DND-41 (cell line): ENCODE measurements at regions not wholly inside any gene's neighbourhood (a gene's known extent, or its start where the extent isn't known, plus 50 kb on each side); places are given as distances from the start of the nearest gene placed in this dataset.

Experiments used
- ATAC-seq: fragments of 200-7000 bp; cut with Tn5 transposase; 3 replicates; pipeline ENCODE4 v1.9.1; 2021; ENCODE audit warnings: low read depth; ENCODE audit not compliant: insufficient read depth
- DNase-seq: peaks from one replicate; pipeline ENCODE4 v3.0.0-alpha.2; 2020
- H2AFZ ChIP-seq: 2 replicates; pipeline ENCODE4 v1.6.0; 2012; ENCODE audit warnings: low read depth, low read length
- H3K27ac ChIP-seq: 2 replicates; pipeline ENCODE4 v1.5.1; 2012; ENCODE audit warnings: low read length, inconsistent platforms
- H3K27me3 ChIP-seq: fragments of 200-600 bp; sonication (generic); 2 replicates; pipeline ENCODE4 v1.6.0; 2012; ENCODE audit warnings: low read length, mild to moderate bottlenecking, inconsistent platforms; ENCODE audit not compliant: insufficient read depth, poor library complexity
- H3K36me3 ChIP-seq: 2 replicates; pipeline ENCODE4 v1.5.1; 2012; ENCODE audit warnings: low read length, inconsistent platforms; ENCODE audit not compliant: insufficient read depth
- H3K4me1 ChIP-seq: 2 replicates; pipeline ENCODE4 v1.5.1; 2012; ENCODE audit warnings: mild to moderate bottlenecking, low read length; ENCODE audit not compliant: insufficient read depth
- H3K4me2 ChIP-seq: 2 replicates; pipeline ENCODE4 v1.6.0; 2012; ENCODE audit warnings: mild to moderate bottlenecking, moderate library complexity, low read length, inconsistent platforms; ENCODE audit not compliant: insufficient read depth
- H3K4me3 ChIP-seq, 2 experiments: fragments of 200-600 bp in 1 of 2; shearing (Covaris generic) in 1 of 2; 2 replicates each; pipeline ENCODE4 v1.5.1; 2012 to 2016; ENCODE audit warnings: inconsistent platforms in 2 of 2, low read length in 2 of 2, mild to moderate bottlenecking in 2 of 2, low read depth in 1 of 2, moderate library complexity in 1 of 2
- H3K79me2 ChIP-seq: 2 replicates; pipeline ENCODE4 v1.6.0; 2012; ENCODE audit warnings: low read length, inconsistent platforms; ENCODE audit not compliant: insufficient read depth
- H3K9ac ChIP-seq: 2 replicates; pipeline ENCODE4 v1.6.0; 2012; ENCODE audit warnings: low read depth, mild to moderate bottlenecking, inconsistent platforms, low read length, moderate library complexity
- H3K9me3 ChIP-seq: 2 replicates; pipeline ENCODE4 v1.5.1; 2012; ENCODE audit warnings: low read length, moderate library complexity, mild to moderate bottlenecking, inconsistent platforms; ENCODE audit not compliant: insufficient read depth, severe bottlenecking
- H4K20me1 ChIP-seq: 2 replicates; pipeline ENCODE4 v1.6.0; 2012; ENCODE audit warnings: low read length; ENCODE audit not compliant: insufficient read depth
- EZH2 ChIP-seq: IDR thresholded peaks from 3 replicates; pipeline ENCODE4 v1.6.1; 2012; ENCODE audit warnings: borderline replicate concordance, low read depth, mild to moderate bottlenecking, moderate library complexity, low read length, inconsistent platforms; ENCODE audit not compliant: severe bottlenecking
- TF ChIP-seq, protein P1 (sequence below): IDR thresholded peaks from 2 replicates; pipeline ENCODE4 v1.5.1; 2012; ENCODE audit warnings: borderline replicate concordance, low read length, moderate library complexity, mild to moderate bottlenecking; ENCODE audit not compliant: poor library complexity, severe bottlenecking; ENCODE audit errors: extremely low read depth

DNA sequence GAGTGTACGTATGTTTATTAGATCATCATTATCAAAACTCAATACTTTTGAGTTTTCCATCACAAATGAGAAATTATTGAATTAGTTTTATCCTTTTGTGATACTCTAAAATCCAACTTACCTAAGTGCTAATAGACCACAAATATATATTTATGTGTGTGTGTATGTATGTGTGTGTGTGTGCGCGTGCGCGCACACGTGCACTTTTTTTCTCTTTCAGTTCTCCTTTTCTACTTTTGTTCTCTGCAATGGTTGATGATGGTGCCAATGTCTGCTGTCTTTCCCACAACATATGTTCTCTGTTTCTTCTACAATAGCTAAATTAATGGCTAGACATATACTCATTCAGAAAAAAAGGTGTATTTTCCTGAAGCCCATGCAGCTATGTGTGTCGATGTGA lies 571.6 kb upstream of the ARPP21 start:
- Histone ChIP-seq H3K36me3 (no peaks in the 10 kb centered on the region), H2AFZ (no peak overlapping the region), H3K9me3 (no peaks in the 10 kb centered on the region), H3K9ac (no peak overlapping the region), H3K27me3 (no peaks in the 10 kb centered on the region), H4K20me1 (no peaks in the 10 kb centered on the region), H3K27ac (no peak overlapping the region), H3K79me2 (no peaks in the 10 kb centered on the region), H3K4me3 (no peak overlapping the region), H3K4me1 (no peaks in the 10 kb centered on the region), H3K4me2 (no peak overlapping the region)
- TF ChIP-seq EZH2, result no peak
- TF ChIP-seq, protein P1, sequence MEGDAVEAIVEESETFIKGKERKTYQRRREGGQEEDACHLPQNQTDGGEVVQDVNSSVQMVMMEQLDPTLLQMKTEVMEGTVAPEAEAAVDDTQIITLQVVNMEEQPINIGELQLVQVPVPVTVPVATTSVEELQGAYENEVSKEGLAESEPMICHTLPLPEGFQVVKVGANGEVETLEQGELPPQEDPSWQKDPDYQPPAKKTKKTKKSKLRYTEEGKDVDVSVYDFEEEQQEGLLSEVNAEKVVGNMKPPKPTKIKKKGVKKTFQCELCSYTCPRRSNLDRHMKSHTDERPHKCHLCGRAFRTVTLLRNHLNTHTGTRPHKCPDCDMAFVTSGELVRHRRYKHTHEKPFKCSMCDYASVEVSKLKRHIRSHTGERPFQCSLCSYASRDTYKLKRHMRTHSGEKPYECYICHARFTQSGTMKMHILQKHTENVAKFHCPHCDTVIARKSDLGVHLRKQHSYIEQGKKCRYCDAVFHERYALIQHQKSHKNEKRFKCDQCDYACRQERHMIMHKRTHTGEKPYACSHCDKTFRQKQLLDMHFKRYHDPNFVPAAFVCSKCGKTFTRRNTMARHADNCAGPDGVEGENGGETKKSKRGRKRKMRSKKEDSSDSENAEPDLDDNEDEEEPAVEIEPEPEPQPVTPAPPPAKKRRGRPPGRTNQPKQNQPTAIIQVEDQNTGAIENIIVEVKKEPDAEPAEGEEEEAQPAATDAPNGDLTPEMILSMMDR, result no peak
- ATAC-seq, result no peak
- no peak for DNase-seq

DNA sequence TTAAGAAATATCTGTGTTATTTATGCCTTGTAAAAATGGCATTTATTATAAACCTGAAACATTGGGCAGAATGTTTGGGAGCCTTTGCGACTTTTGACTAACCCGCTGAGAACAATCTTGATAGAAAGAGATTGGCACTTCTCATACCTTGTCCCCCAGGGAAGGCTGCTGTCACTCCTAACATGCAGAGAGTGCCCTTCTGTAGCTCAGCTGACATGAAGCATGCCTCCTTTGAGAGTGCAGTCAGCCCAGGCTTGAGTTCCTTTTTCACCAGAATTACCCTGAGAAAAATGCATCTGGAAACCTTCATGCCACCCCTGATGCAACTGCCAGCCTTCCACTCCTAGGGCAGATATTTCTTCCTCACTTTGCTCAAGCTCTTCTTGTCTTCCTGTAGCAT lies 569.2 kb upstream of the ARPP21 start:
- Histone ChIP-seq H3K79me2 (no peaks in the 10 kb centered on the region), H3K4me3 (no peak overlapping the region), H3K27me3 (no peaks in the 10 kb centered on the region), H3K36me3 (no peaks in the 10 kb centered on the region), H3K4me1 (no peaks in the 10 kb centered on the region), H3K9ac (no peak overlapping the region), H2AFZ (no peak overlapping the region; the same call in 1 of the 2 replicates), H3K9me3 (no peaks in the 10 kb centered on the region), H3K4me2 (no peak overlapping the region), H4K20me1 (no peaks in the 10 kb centered on the region), H3K27ac (no peak overlapping the region)
- TF ChIP-seq EZH2, result no peak
- TF ChIP-seq, protein P1, result no peak
- DNase-seq, result no peak
- no peak for ATAC-seq

DNA sequence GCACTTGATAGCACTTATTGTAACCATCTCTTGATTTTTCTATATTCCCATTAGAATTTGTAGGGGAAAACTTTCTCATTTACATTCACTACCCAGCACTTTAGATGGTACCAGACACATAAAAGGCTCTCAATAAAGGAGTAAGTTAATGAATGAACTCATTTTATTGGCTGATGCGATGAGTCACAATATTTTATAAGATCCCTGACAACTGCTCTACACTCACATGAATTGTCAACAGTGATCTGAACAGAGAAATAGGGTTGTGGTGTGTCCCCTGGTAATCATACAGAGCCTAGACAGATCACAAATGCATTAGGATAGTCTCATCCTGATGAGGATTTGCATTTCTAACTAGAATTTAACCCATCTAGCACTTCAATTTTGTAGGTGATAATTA lies 567.6 kb upstream of the ARPP21 start:
- H3K4me2 ChIP-seq, result no peak overlapping the region
- no peak overlapping the region for H3K27ac ChIP-seq
- DNase-seq (no peak), ATAC-seq (no peak)
- H4K20me1 ChIP-seq, result no peaks in the 10 kb centered on the region
- TF ChIP-seq, protein P1, result no peak
- no peak for TF ChIP-seq EZH2
- H3K4me1 ChIP-seq, result no peaks in the 10 kb centered on the region
- H3K27me3 ChIP-seq, result no peaks in the 10 kb centered on the region
- H2AFZ ChIP-seq, result no peak overlapping the region
- no peak overlapping the region for H3K9ac ChIP-seq
- no peaks in the 10 kb centered on the region for H3K79me2 ChIP-seq
- no peak overlapping the region for H3K4me3 ChIP-seq
- no peaks in the 10 kb centered on the region for H3K9me3 ChIP-seq
- H3K36me3 ChIP-seq, result no peaks in the 10 kb centered on the region

DNA sequence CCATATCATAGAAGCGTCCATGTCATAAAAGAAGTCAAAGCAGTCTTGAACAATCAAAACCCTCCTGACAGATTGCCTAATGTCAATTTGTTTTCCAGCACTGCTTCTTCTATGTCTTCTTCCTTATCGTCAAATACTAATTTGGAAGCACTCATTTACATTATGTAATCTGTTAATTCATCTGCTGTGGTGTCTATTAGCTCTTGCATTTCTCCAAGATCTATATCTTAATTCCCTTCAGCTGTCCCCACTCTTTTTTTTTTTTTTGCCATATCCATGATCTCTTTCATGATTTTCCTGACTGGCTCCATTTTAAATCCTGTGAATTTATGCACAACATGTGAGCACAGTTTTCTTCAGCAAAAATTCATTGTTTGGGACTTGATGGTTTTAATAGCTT lies 560.5 kb upstream of the ARPP21 start:
- ATAC-seq (no peak), DNase-seq (no peak)
- no peak for TF ChIP-seq EZH2
- TF ChIP-seq, protein P1, result no peak
- Histone ChIP-seq H3K9me3 (no peaks in the 10 kb centered on the region), H3K9ac (no peak overlapping the region), H3K4me2 (no peak overlapping the region), H3K27ac (no peak overlapping the region), H3K27me3 (no peaks in the 10 kb centered on the region), H3K4me1 (no peaks in the 10 kb centered on the region), H3K79me2 (no peaks in the 10 kb centered on the region), H4K20me1 (no peaks in the 10 kb centered on the region), H2AFZ (no peak overlapping the region), H3K36me3 (no peaks in the 10 kb centered on the region), H3K4me3 (no peak overlapping the region)
